Left ventricle myocardium inferior (tissue), 1 donor: ENCODE measurements at regions not wholly inside any gene's neighbourhood (a gene's known extent, or its start where the extent isn't known, plus 50 kb on each side); places are given as distances from the start of the nearest gene placed in this dataset.

Experiments used
- DNase-seq: peaks from one replicate; pipeline ENCODE4 v3.0.0-alpha.2; 2020
- H3K27ac ChIP-seq: fragments of 200-600 bp; replicated peaks from 2 replicates; pipeline ENCODE4 v1.8.0; 2021
- H3K27me3 ChIP-seq: fragments of 200-600 bp; 2 replicates; pipeline ENCODE4 v1.8.0; 2021; ENCODE audit warnings: low read depth
- H3K36me3 ChIP-seq: fragments of 200-600 bp; 2 replicates; pipeline ENCODE4 v1.8.0; 2021
- H3K4me1 ChIP-seq: fragments of 200-600 bp; 2 replicates; pipeline ENCODE4 v1.8.0; 2021
- H3K4me3 ChIP-seq: fragments of 200-600 bp; 2 replicates; pipeline ENCODE4 v1.8.0; 2021; ENCODE audit warnings: mild to moderate bottlenecking, moderate library complexity
- H3K9me3 ChIP-seq: fragments of 200-600 bp; replicated peaks from 2 replicates; pipeline ENCODE4 v1.8.0; 2021
- intact Hi-C: fragments of 100-400 bp; cut with micrococcal nuclease; formaldehyde crosslinking; loops from one replicate; pipeline ENCODE4 v1.11.0; 2022
- TF ChIP-seq, protein P1 (sequence below): fragments of 200-600 bp; IDR thresholded peaks from 2 replicates; pipeline ENCODE4 v1.8.0; 2021; ENCODE audit warnings: antibody characterized with exemption, mild to moderate bottlenecking, borderline replicate concordance
- donor health status: DM: no; HTN: yes; CAD: no; lungs with severe emphysema.

- intact Hi-C loops: no loop called here
- no peak for DNase-seq
- TF ChIP-seq, protein P1, sequence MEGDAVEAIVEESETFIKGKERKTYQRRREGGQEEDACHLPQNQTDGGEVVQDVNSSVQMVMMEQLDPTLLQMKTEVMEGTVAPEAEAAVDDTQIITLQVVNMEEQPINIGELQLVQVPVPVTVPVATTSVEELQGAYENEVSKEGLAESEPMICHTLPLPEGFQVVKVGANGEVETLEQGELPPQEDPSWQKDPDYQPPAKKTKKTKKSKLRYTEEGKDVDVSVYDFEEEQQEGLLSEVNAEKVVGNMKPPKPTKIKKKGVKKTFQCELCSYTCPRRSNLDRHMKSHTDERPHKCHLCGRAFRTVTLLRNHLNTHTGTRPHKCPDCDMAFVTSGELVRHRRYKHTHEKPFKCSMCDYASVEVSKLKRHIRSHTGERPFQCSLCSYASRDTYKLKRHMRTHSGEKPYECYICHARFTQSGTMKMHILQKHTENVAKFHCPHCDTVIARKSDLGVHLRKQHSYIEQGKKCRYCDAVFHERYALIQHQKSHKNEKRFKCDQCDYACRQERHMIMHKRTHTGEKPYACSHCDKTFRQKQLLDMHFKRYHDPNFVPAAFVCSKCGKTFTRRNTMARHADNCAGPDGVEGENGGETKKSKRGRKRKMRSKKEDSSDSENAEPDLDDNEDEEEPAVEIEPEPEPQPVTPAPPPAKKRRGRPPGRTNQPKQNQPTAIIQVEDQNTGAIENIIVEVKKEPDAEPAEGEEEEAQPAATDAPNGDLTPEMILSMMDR: no peak
- no peaks in the 10 kb centered on the region for H3K4me1 ChIP-seq
- no peak overlapping the region for H3K27ac ChIP-seq
- H3K36me3 ChIP-seq: no peaks in the 10 kb centered on the region
- no peaks in the 10 kb centered on the region for H3K27me3 ChIP-seq
- H3K4me3 ChIP-seq: no peak overlapping the region
- H3K9me3 ChIP-seq: peaks cover 10% of the 10 kb centered on the region
Observed at GRCh38 chr13:83943530-83944279, 61.4 kb upstream of the SLITRK1 start.

DNA sequence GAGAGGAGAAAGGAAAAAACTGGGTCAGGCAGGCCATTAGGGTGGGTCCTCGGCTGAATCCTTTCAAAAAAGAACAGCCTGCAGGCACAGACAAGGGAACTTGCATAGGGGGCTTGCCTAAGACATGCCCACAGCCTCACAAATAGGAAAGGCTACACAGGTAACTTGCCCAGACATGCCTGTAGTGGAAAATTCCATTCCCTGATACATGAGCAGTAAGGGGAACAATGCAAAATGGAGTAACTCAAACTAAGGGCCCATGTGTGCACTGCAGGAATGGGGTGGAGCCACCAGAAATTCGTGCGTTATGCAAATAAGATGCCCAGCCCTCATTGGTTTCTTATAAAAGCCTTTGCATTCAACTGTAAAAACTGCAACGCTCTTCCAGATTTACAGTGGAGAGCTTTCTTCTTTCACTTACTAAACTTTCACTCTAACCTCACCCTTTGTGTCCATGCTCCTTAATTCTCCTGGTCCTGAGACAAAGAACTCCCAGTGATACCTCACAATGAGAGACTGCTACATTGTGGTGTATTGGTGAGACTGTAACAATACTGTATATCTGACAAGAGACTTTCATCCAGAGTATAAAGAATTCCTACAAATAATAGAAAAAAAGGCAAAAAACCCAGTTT, 59.5 kb upstream of the SLITRK1 start:
- DNase-seq: no peak
- H3K36me3 ChIP-seq: no peaks in the 10 kb centered on the region
- H3K4me3 ChIP-seq: no peak overlapping the region
- no peak overlapping the region for H3K27ac ChIP-seq
- TF ChIP-seq, protein P1: no peak
- intact Hi-C loops: no loop called here
- no peaks in the 10 kb centered on the region for H3K27me3 ChIP-seq
- peaks cover 10% of the 10 kb centered on the region for H3K9me3 ChIP-seq
- H3K4me1 ChIP-seq: no peaks in the 10 kb centered on the region

DNA sequence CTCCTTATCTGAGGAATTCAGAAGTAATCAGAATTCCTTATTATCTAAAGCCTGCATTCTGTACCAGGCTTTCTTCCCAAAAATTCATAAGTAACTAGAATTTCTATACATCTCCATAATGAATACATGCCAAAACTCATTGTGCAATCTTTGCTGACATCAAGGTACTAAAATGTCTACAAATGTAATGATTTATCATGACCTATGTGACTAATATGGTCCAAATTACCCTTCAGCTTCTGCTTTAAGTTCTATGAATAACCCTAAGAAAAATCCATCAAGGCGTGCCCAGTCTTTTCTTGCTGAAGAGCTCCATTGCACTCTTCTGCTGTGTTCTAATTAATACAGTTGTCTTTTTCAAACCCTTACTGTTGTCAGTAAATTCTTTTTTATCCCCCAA, 58.5 kb upstream of the SLITRK1 start:
- Histone ChIP-seq H3K36me3 (no peaks in the 10 kb centered on the region), H3K27me3 (no peaks in the 10 kb centered on the region), H3K4me3 (no peak overlapping the region), H3K9me3 (peaks cover 10% of the 10 kb centered on the region), H3K27ac (no peak overlapping the region), H3K4me1 (no peaks in the 10 kb centered on the region)
- intact Hi-C loops: no loop called here
- TF ChIP-seq, protein P1: no peak
- DNase-seq: no peak

GRCh38 chr13:83937579-83937978, 55.3 kb upstream of the SLITRK1 start:
- TF ChIP-seq, protein P1: no peak
- no peak for DNase-seq

DNA sequence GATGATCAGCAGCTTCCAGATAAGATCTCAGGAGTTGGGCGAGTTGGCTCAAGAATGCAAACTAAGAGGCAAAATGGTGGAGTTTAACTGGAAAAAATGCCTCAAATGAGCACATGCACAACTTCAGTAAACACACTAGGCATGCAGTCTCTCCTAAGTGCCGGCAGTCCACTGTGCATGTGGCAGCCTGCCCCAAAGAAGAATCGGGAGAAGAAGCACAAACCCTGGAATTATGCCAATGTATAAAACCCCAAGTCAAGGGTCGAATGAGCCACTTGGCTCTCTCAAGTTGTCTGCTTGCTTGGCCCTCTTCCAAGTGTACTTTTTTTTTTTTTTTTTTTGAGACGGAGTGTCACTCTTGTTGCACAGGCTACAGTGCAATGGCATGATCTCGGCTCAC, 53.3 kb upstream of the SLITRK1 start:
- DNase-seq: no peak
- TF ChIP-seq, protein P1: no peak
- intact Hi-C loops: no loop called here
- Histone ChIP-seq H3K4me1 (no peaks in the 10 kb centered on the region), H3K36me3 (no peaks in the 10 kb centered on the region), H3K27me3 (no peaks in the 10 kb centered on the region), H3K4me3 (no peak overlapping the region), H3K27ac (no peak overlapping the region), H3K9me3 (no peaks in the 10 kb centered on the region)

More at GRCh38 chr13:83937579-83937978, 55.3 kb upstream of the SLITRK1 start:
- no peaks in the 10 kb centered on the region for H3K36me3 ChIP-seq
- H3K4me3 ChIP-seq: no peak overlapping the region
- no peaks in the 10 kb centered on the region for H3K4me1 ChIP-seq
- intact Hi-C loops: no loop called here
- H3K27me3 ChIP-seq: no peaks in the 10 kb centered on the region
- H3K27ac ChIP-seq: no peak overlapping the region
- H3K9me3 ChIP-seq: peaks cover 10% of the 10 kb centered on the region
